GM23338 (cell line): ENCODE measurements at regions not wholly inside any gene's neighbourhood (a gene's known extent, or its start where the extent isn't known, plus 50 kb on each side); places are given as distances from the start of the nearest gene placed in this dataset.

Experiments used
- CREB1 ChIP-seq: fragments of 250-450 bp; sonication (Bioruptor Pico); IDR thresholded peaks from 2 replicates; pipeline ENCODE4 v1.5.0; 2020; ENCODE audit warnings: low read depth, mild to moderate bottlenecking, moderate library complexity
- EZH2 ChIP-seq: fragments of 200-600 bp; sonication (generic); IDR thresholded peaks from one replicate; pipeline ENCODE4 v1.8.0; 2017; ENCODE audit warnings: antibody characterized with exemption, mild to moderate bottlenecking, low read depth; ENCODE audit not compliant: unreplicated experiment
- EZH2phosphoT487 ChIP-seq: fragments of 200-600 bp; sonication (generic); IDR thresholded peaks from one replicate; pipeline ENCODE4 v1.8.1; 2018; ENCODE audit warnings: antibody characterized with exemption; ENCODE audit not compliant: unreplicated experiment
- POLR2AphosphoS5 ChIP-seq: IDR thresholded peaks from 2 replicates; pipeline ENCODE4 v1.6.1; 2016; ENCODE audit warnings: antibody characterized with exemption, low read depth
- TF ChIP-seq, protein P1 (sequence below), 2 experiments: fragments of 200-600 bp in 1 of 2; sonication (generic) in 1 of 2; conservative IDR thresholded peaks; 2 replicates each; pipeline versions ENCODE4 v1.5.1 to v1.6.1; 2016 to 2017; ENCODE audit warnings: antibody characterized with exemption in 2 of 2, low read depth in 2 of 2, mild to moderate bottlenecking in 2 of 2, moderate library complexity in 1 of 2
- TF ChIP-seq, protein P2 (sequence below): IDR thresholded peaks from one replicate; pipeline ENCODE4 v1.6.1; 2018; ENCODE audit warnings: antibody characterized with exemption; ENCODE audit not compliant: unreplicated experiment

DNA sequence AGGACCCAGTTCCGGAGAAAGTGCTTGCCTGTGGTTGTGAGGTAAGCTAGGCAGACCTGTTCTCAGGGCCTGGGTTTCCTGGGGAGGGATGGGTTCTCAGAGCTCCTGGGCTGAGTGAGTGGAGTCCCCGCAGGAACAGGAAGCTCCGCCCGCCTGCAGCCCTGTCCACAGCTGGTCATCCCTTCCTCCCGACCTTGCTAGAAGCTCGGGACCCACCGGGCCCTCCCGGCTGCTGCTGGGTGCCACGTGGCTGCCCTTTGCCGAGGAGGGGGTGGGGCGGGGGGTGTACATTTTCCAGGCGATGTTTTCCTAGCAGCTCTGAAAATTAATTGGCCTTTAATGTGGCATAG is 198.1 kb downstream of the C9orf50 start:
- TF ChIP-seq, protein P1, sequence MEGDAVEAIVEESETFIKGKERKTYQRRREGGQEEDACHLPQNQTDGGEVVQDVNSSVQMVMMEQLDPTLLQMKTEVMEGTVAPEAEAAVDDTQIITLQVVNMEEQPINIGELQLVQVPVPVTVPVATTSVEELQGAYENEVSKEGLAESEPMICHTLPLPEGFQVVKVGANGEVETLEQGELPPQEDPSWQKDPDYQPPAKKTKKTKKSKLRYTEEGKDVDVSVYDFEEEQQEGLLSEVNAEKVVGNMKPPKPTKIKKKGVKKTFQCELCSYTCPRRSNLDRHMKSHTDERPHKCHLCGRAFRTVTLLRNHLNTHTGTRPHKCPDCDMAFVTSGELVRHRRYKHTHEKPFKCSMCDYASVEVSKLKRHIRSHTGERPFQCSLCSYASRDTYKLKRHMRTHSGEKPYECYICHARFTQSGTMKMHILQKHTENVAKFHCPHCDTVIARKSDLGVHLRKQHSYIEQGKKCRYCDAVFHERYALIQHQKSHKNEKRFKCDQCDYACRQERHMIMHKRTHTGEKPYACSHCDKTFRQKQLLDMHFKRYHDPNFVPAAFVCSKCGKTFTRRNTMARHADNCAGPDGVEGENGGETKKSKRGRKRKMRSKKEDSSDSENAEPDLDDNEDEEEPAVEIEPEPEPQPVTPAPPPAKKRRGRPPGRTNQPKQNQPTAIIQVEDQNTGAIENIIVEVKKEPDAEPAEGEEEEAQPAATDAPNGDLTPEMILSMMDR (conservative IDR thresholded peaks at IDR 0.05; ENCODE audit: low read depth in 2 of 2) = no peak
- TF ChIP-seq POLR2AphosphoS5 (no peak), CREB1 (CRISPR knock-in tag) (no peak), EZH2phosphoT487 (no peak), EZH2 (no peak)
- TF ChIP-seq, protein P2, sequence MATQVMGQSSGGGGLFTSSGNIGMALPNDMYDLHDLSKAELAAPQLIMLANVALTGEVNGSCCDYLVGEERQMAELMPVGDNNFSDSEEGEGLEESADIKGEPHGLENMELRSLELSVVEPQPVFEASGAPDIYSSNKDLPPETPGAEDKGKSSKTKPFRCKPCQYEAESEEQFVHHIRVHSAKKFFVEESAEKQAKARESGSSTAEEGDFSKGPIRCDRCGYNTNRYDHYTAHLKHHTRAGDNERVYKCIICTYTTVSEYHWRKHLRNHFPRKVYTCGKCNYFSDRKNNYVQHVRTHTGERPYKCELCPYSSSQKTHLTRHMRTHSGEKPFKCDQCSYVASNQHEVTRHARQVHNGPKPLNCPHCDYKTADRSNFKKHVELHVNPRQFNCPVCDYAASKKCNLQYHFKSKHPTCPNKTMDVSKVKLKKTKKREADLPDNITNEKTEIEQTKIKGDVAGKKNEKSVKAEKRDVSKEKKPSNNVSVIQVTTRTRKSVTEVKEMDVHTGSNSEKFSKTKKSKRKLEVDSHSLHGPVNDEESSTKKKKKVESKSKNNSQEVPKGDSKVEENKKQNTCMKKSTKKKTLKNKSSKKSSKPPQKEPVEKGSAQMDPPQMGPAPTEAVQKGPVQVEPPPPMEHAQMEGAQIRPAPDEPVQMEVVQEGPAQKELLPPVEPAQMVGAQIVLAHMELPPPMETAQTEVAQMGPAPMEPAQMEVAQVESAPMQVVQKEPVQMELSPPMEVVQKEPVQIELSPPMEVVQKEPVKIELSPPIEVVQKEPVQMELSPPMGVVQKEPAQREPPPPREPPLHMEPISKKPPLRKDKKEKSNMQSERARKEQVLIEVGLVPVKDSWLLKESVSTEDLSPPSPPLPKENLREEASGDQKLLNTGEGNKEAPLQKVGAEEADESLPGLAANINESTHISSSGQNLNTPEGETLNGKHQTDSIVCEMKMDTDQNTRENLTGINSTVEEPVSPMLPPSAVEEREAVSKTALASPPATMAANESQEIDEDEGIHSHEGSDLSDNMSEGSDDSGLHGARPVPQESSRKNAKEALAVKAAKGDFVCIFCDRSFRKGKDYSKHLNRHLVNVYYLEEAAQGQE = no peak
